ENCODE measurements at regions not wholly inside any gene's neighbourhood (a gene's known extent, or its start where the extent isn't known, plus 50 kb on each side); places are given as distances from the start of the nearest gene placed in this dataset.

DNA sequence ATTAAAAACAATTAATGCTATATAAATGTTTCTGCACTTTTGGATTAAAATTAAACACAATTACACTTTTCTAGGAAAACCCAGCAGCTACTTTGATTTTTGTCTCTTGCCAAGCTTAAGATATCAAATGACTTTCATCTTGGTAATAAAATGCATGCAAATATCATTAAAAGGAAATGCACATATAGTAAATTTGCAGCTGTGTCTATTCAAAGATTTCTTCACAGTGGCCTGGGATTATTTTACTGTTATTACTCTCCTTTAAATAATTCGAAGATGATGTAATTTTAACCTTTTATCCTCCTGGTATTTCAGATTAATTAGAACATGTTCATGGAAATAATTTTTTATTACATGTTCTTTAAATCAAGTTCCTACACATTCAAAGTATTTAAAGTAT, 529.5 kb upstream of the RGMB start:
- TF ChIP-seq, protein P1, sequence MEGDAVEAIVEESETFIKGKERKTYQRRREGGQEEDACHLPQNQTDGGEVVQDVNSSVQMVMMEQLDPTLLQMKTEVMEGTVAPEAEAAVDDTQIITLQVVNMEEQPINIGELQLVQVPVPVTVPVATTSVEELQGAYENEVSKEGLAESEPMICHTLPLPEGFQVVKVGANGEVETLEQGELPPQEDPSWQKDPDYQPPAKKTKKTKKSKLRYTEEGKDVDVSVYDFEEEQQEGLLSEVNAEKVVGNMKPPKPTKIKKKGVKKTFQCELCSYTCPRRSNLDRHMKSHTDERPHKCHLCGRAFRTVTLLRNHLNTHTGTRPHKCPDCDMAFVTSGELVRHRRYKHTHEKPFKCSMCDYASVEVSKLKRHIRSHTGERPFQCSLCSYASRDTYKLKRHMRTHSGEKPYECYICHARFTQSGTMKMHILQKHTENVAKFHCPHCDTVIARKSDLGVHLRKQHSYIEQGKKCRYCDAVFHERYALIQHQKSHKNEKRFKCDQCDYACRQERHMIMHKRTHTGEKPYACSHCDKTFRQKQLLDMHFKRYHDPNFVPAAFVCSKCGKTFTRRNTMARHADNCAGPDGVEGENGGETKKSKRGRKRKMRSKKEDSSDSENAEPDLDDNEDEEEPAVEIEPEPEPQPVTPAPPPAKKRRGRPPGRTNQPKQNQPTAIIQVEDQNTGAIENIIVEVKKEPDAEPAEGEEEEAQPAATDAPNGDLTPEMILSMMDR (IDR thresholded peaks at IDR 0.05; ENCODE audit: poor library complexity) = no peak
- TF ChIP-seq EZH2 (IDR thresholded peaks at IDR 0.05; ENCODE audit: borderline replicate concordance) = no peak
- TF ChIP-seq EZH2phosphoT487 (IDR thresholded peaks at IDR 0.05; ENCODE audit: low read depth, severe bottlenecking, unreplicated experiment) = no peak
